ENCODE measurements at regions not wholly inside any gene's neighbourhood (a gene's known extent, or its start where the extent isn't known, plus 50 kb on each side); places are given as distances from the start of the nearest gene placed in this dataset.
"Not testable (repeated sequence)": the region's sequence is repeated elsewhere in the genome, so short reads cannot be mapped to it uniquely, and the experiment has no call there.

- TF ChIP-seq CEBPG (CRISPR knock-in tag; IDR thresholded peaks at IDR 0.05) = no peak
- no peak for TF ChIP-seq CEBPG (tag; conservative IDR thresholded peaks at IDR 0.05 in 1 of 2, IDR thresholded peaks at IDR 0.05 in 1 of 2)
- no peak for TF ChIP-seq CBX2 (IDR thresholded peaks at IDR 0.05; ENCODE audit: insufficient read depth, low read length, poor library complexity, severe bottlenecking)
- TF ChIP-seq ZNF280B (CRISPR knock-in tag; IDR thresholded peaks at IDR 0.05) = no peak
- no peak for TF ChIP-seq RAD21 (CRISPR knock-in tag; conservative IDR thresholded peaks at IDR 0.05 in 1 of 2, IDR thresholded peaks at IDR 0.05 in 1 of 2)
- no peak for TF ChIP-seq HMG20A (CRISPR knock-in tag; conservative IDR thresholded peaks at IDR 0.05)
- TF ChIP-seq ZNF197 (CRISPR knock-in tag; IDR thresholded peaks at IDR 0.05; ENCODE audit: low read depth) = no peak
- TF ChIP-seq STAT5B (CRISPR knock-in tag; IDR thresholded peaks at IDR 0.05) = no peak
Measured at GRCh38 chr19:14277608-14278007, 71.6 kb upstream of the ADGRL1 start (continued).

DNA sequence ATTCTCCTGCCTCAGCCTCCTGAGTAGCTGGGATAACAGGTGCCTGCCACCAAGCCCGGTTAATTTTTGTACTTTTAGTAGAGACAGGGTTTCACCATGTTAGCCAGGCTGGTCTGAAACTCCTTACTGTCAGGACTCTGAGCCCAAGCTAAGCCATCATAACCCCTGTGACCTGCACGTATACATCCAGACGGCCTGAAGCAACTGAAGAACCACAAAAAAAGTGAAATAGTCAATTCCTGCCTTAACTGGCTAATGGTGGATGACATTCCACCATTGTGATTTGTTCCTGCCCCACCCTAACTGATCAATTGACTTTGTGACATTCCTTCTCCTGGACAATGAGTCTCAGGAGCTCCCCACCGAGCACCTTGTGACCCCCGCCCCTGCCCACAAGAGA is 69.9 kb upstream of the ADGRL1 start:
- FAIRE-seq; in situ Hi-C loops (cut with MboI); POLR2A ChIA-PET; H3K79me2 ChIP-seq (ENCODE audit: control insufficient read depth, insufficient read depth, low read length); H3K36me3 ChIP-seq (ENCODE audit: control insufficient read depth, insufficient read depth, low read length); intact Hi-C loops (cut with micrococcal nuclease); H4K20me1 ChIP-seq (replicated peaks; ENCODE audit: control insufficient read depth, insufficient read depth, low read length); ATAC-seq; H3K9me3 ChIP-seq (replicated peaks; ENCODE audit: control insufficient read depth, insufficient read depth, low read depth, low read length); CTCF ChIA-PET (ENCODE audit: low intra/inter-chr PET ratio); BruUV-seq (replicated peaks); H3K4me2 ChIP-seq (ENCODE audit: insufficient read depth, low read length); H3K4me3 ChIP-seq; H3K27ac ChIP-seq (ENCODE audit: extremely low read depth, low read depth, low read length); H3K4me1 ChIP-seq (replicated peaks in 1 of 2; ENCODE audit: control insufficient read depth in 2 of 2, insufficient read depth in 2 of 2, low read length in 2 of 2); H2AFZ ChIP-seq (ENCODE audit: low read depth, low read length); DNase-seq (ENCODE audit: extremely low read depth in 1 of 4, low spot score in 3 of 4); H3K9me1 ChIP-seq (ENCODE audit: control insufficient read depth, insufficient read depth, low read length); H3K9ac ChIP-seq (ENCODE audit: insufficient read depth in 1 of 2, low read depth in 2 of 2, low read length in 2 of 2); TF ChIP-seq NR2C1 (tag; IDR thresholded peaks at IDR 0.05): not testable (repeated sequence)
- peaks cover 0 to 22% of the 10 kb centered on the region in 2 experiments; a peak in 4 of 5 replicates for H3K27me3 ChIP-seq (ENCODE audit: control insufficient read depth in 2 of 2, insufficient read depth in 2 of 2, low read length in 2 of 2)
- TF ChIP-seq CBX1 (IDR thresholded peaks at IDR 0.05; ENCODE audit: low read depth) (peak; percentile 74), BCOR (IDR thresholded peaks at IDR 0.05) (0 out of 2 replicates have a peak, but pooled peaks have one; percentile 1), YY1 (IDR thresholded peaks at IDR 0.05; ENCODE audit: borderline replicate concordance in 1 of 3, control insufficient read depth in 1 of 3, extremely low read depth in 1 of 3, insufficient read depth in 3 of 3, insufficient read length in 1 of 3, insufficient replicate concordance in 2 of 3, low read depth in 1 of 3, low read length in 2 of 3) (peak in 1 of 3 experiments; percentile 33), TRIM28 (IDR thresholded peaks at IDR 0.05) (peak; percentile 82), HDAC1 (IDR thresholded peaks at IDR 0.05) (0 out of 4 replicates have a peak, but pooled peaks of 1 of the 2 experiments have one; percentile 36), TRIM24 (IDR thresholded peaks at IDR 0.05) (peak in 1 of 2 experiments; percentile 31; a peak in 1 of 4 replicates), ARNT (IDR thresholded peaks at IDR 0.05) (peak; percentile 84 to 95), CBX5 (IDR thresholded peaks at IDR 0.05; ENCODE audit: borderline replicate concordance, low read depth) (peak; percentile 91), NR2C1 (IDR thresholded peaks at IDR 0.05) (0 out of 2 replicates have a peak, but pooled peaks have one; percentile 34), CBX3 (IDR thresholded peaks at IDR 0.05; ENCODE audit: borderline replicate concordance in 1 of 2, low read length in 2 of 2) (peak in 1 of 2 experiments; percentile 70; a peak in 1 of 3 replicates)
- WGBS (ENCODE audit: insufficient coverage, low coverage, missing lambda C conversion rate) = 10% methylated on average over 5 of the region's 5 CpGs

Data from K562 (cell line).